HG02938 (cell line): ENCODE measurements at regions not wholly inside any gene's neighbourhood (a gene's known extent, or its start where the extent isn't known, plus 50 kb on each side); places are given as distances from the start of the nearest gene placed in this dataset.
"Not testable (repeated sequence)": the region's sequence is repeated elsewhere in the genome, so short reads cannot be mapped to it uniquely, and the experiment has no call there.

ENCODE experiments used
- ATAC-seq: cut with Tn5 transposase; IDR thresholded peaks from one replicate; pipeline ENCODE4 v1.9.1; 2021; ENCODE audit warnings: mild to moderate bottlenecking, moderate library complexity; ENCODE audit not compliant: unreplicated experiment

GRCh38 chr20:19867940-19868371 is 109.9 kb downstream of the RIN2 start:
- no peak for ATAC-seq

GRCh38 chr20:19868441-19868840 is 110.4 kb downstream of the RIN2 start:
- ATAC-seq = no peak

GRCh38 chr20:19872001-19872400 is 113.9 kb downstream of the RIN2 start:
- no peak for ATAC-seq

- ATAC-seq = no peak
Measured at GRCh38 chr20:19874040-19874727, 116.1 kb downstream of the RIN2 start.

GRCh38 chr20:19875376-19876221 is 117.5 kb downstream of the RIN2 start:
- no peak for ATAC-seq

GRCh38 chr20:19876828-19877460 is 118.9 kb downstream of the RIN2 start:
- no peak for ATAC-seq

GRCh38 chr20:19879874-19880255 is 121.8 kb downstream of the RIN2 start:
- ATAC-seq = not testable (repeated sequence)

GRCh38 chr20:19880256-19881079 is 122.4 kb downstream of the RIN2 start:
- no peak for ATAC-seq

GRCh38 chr20:19881080-19881840 is 123.2 kb downstream of the RIN2 start:
- no peak for ATAC-seq

GRCh38 chr20:19881990-19882389 is 123.9 kb downstream of the RIN2 start:
- no peak for ATAC-seq

GRCh38 chr20:19882446-19882845 is 124.4 kb downstream of the RIN2 start:
- ATAC-seq = no peak

GRCh38 chr20:19883501-19883900 is 125.4 kb downstream of the RIN2 start:
- ATAC-seq = no peak

- no peak for ATAC-seq
Measured at GRCh38 chr20:19885594-19885938, 127.5 kb downstream of the RIN2 start.

GRCh38 chr20:19885939-19886660 is 128.0 kb downstream of the RIN2 start:
- no peak for ATAC-seq

- ATAC-seq = no peak
Measured at GRCh38 chr20:19886661-19887288, 128.7 kb downstream of the RIN2 start.

- ATAC-seq = no peak
Measured at GRCh38 chr20:19887556-19888268, 129.4 kb upstream of the NAA20 start.

GRCh38 chr20:19888269-19888671 is 128.9 kb upstream of the NAA20 start:
- no peak for ATAC-seq
